ENCODE measurements at regions not wholly inside any gene's neighbourhood (a gene's known extent, or its start where the extent isn't known, plus 50 kb on each side); places are given as distances from the start of the nearest gene placed in this dataset.

- H3K4me1 ChIP-seq: no peaks in the 10 kb centered on the region
- no peaks in the 10 kb centered on the region for H3K36me3 ChIP-seq
- H3K27ac ChIP-seq: no peak overlapping the region
- no peak for TF ChIP-seq POLR2AphosphoS5 (IDR thresholded peaks at IDR 0.05)
- no peak for TF ChIP-seq EP300 (IDR thresholded peaks at IDR 0.05)
- no peak for TF ChIP-seq POLR2A (IDR thresholded peaks at IDR 0.05)
- no peak for TF ChIP-seq CTCF (IDR thresholded peaks at IDR 0.05)
- no peak overlapping the region for H3K4me3 ChIP-seq
- peaks cover 0 to 36% (median 0%) of the 10 kb centered on the region in 3 donors for H3K27me3 ChIP-seq
- intact Hi-C loops (cut with DNase I; ENCODE audit: low total_unique reads): no loop called here
- H3K9me3 ChIP-seq: no peaks in the 10 kb centered on the region
- DNase-seq: no peak
- 35 to 54% (median 47%) methylated on average over 12 of the region's 12 CpGs for WGBS, 5 donors
These were observed 383.0 kb upstream of the CDH4 start for GRCh38 chr20:60869087-60869486.

- WGBS, 5 donors: 76 to 85% (median 84%) methylated on average over 9 of the region's 9 CpGs
- TF ChIP-seq EP300 (IDR thresholded peaks at IDR 0.05) (no peak), POLR2AphosphoS5 (IDR thresholded peaks at IDR 0.05) (no peak), POLR2A (IDR thresholded peaks at IDR 0.05) (no peak), CTCF (IDR thresholded peaks at IDR 0.05) (no peak)
- Histone ChIP-seq H3K27ac (no peak overlapping the region), H3K9me3 (no peaks in the 10 kb centered on the region), H3K27me3 (peaks cover 0 to 33% (median 0%) of the 10 kb centered on the region in 3 donors), H3K4me3 (no peak overlapping the region), H3K4me1 (no peaks in the 10 kb centered on the region), H3K36me3 (no peaks in the 10 kb centered on the region)
- intact Hi-C loops (cut with DNase I; ENCODE audit: low total_unique reads): no loop called here
- DNase-seq: no peak
These were observed 382.4 kb upstream of the CDH4 start for GRCh38 chr20:60869625-60870024.

GRCh38 chr20:60870040-60870439 is 382.0 kb upstream of the CDH4 start:
- H3K27ac ChIP-seq: no peak overlapping the region
- peaks cover 0 to 33% (median 0%) of the 10 kb centered on the region in 3 donors for H3K27me3 ChIP-seq
- H3K4me3 ChIP-seq: no peak overlapping the region
- H3K9me3 ChIP-seq: no peaks in the 10 kb centered on the region
- intact Hi-C loops (cut with DNase I; ENCODE audit: low total_unique reads): no loop called here
- TF ChIP-seq CTCF (IDR thresholded peaks at IDR 0.05) (no peak), POLR2A (IDR thresholded peaks at IDR 0.05) (no peak), POLR2AphosphoS5 (IDR thresholded peaks at IDR 0.05) (no peak), EP300 (IDR thresholded peaks at IDR 0.05) (no peak)
- 91 to 98% (median 94%) methylated on average over 7 of the region's 7 CpGs for WGBS, 5 donors
- no peaks in the 10 kb centered on the region for H3K36me3 ChIP-seq
- no peaks in the 10 kb centered on the region for H3K4me1 ChIP-seq
- no peak for DNase-seq

- Histone ChIP-seq H3K4me3 (no peak overlapping the region), H3K27me3 (peaks cover 0 to 23% (median 0%) of the 10 kb centered on the region in 3 donors), H3K27ac (no peak overlapping the region), H3K36me3 (no peaks in the 10 kb centered on the region), H3K9me3 (no peaks in the 10 kb centered on the region), H3K4me1 (no peaks in the 10 kb centered on the region)
- WGBS, 5 donors: 46 to 63% (median 54%) methylated on average over 7 to 8 of the region's 8 CpGs
- intact Hi-C loops (cut with DNase I; ENCODE audit: low total_unique reads): no loop called here
- no peak for TF ChIP-seq POLR2AphosphoS5 (IDR thresholded peaks at IDR 0.05)
- TF ChIP-seq POLR2A (IDR thresholded peaks at IDR 0.05): no peak
- TF ChIP-seq EP300 (IDR thresholded peaks at IDR 0.05): no peak
- no peak for TF ChIP-seq CTCF (IDR thresholded peaks at IDR 0.05)
- no peak for DNase-seq
These were observed 379.8 kb upstream of the CDH4 start for GRCh38 chr20:60872224-60872623.

All from stomach (tissue), 8 donors.